ENCODE measurements at regions not wholly inside any gene's neighbourhood (a gene's known extent, or its start where the extent isn't known, plus 50 kb on each side); places are given as distances from the start of the nearest gene placed in this dataset.
A peak's percentile ranks its signal among the peaks of the same experiment; 100 is the strongest.

GRCh38 chrX:8927701-8928100 is 106.2 kb downstream of the FAM9B start:
- FAIRE-seq (no peak), DNase-seq (ENCODE audit: insufficient read length, low spot score) (no peak)
- TF ChIP-seq CTCF (IDR thresholded peaks at IDR 0.05; ENCODE audit: insufficient read depth, missing control alignments) = no peak

GRCh38 chrX:8927066-8927635 is 106.8 kb downstream of the FAM9B start:
- FAIRE-seq = no peak
- no peak for TF ChIP-seq CTCF (IDR thresholded peaks at IDR 0.05; ENCODE audit: insufficient read depth, missing control alignments)
- DNase-seq (ENCODE audit: insufficient read length, low spot score) = no peak

- no peak for TF ChIP-seq CTCF (IDR thresholded peaks at IDR 0.05; ENCODE audit: insufficient read depth, missing control alignments)
- no peak for FAIRE-seq
These were observed 112.3 kb downstream of the FAM9B start for GRCh38 chrX:8921615-8922014.

GRCh38 chrX:8919801-8920200 is 114.1 kb downstream of the FAM9B start:
- FAIRE-seq (no peak), DNase-seq (ENCODE audit: insufficient read length, low spot score) (no peak)
- no peak for TF ChIP-seq CTCF (IDR thresholded peaks at IDR 0.05; ENCODE audit: insufficient read depth, missing control alignments)

More at GRCh38 chrX:8921615-8922014, 112.3 kb downstream of the FAM9B start:
- no peak for DNase-seq (ENCODE audit: insufficient read length, low spot score)

GRCh38 chrX:8916697-8917096 is 115.5 kb upstream of the FAM9A start:
- DNase-seq (ENCODE audit: insufficient read length, low spot score) (no peak), FAIRE-seq (peak; percentile 32)
- TF ChIP-seq CTCF (IDR thresholded peaks at IDR 0.05; ENCODE audit: insufficient read depth, missing control alignments) = no peak

- no peak for DNase-seq (ENCODE audit: insufficient read length, low spot score)
- no peak for TF ChIP-seq CTCF (IDR thresholded peaks at IDR 0.05; ENCODE audit: insufficient read depth, missing control alignments)
- FAIRE-seq = no peak
These were observed 113.5 kb upstream of the FAM9A start for GRCh38 chrX:8914681-8915080.

- FAIRE-seq (no peak), DNase-seq (ENCODE audit: insufficient read length, low spot score) (no peak)
- no peak for TF ChIP-seq CTCF (IDR thresholded peaks at IDR 0.05; ENCODE audit: insufficient read depth, missing control alignments)
These were observed 112.6 kb upstream of the FAM9A start for GRCh38 chrX:8913655-8914409.

Measured in D721Med (cell line).